Activated CD4-positive, alpha-beta T cell treated with anti-CD3 and anti-CD28 coated beads, Interleukin-10, Interleukin-2, amounts not matched to agents 100 ng/mL and 50 ng/mL, durations not matched to agents 16 hours and 8 hours (primary cell): ENCODE measurements at regions not wholly inside any gene's neighbourhood (a gene's known extent, or its start where the extent isn't known, plus 50 kb on each side); places are given as distances from the start of the nearest gene placed in this dataset.

Experiments
- DNase-seq: peaks from one replicate; pipeline ENCODE4 v3.0.0-alpha.2; 2020

GRCh38 chr6:91731939-91732338 lies 1145.1 kb upstream of the MAP3K7 start:
- no peak for DNase-seq

- no peak for DNase-seq
These were observed 1143.8 kb upstream of the MAP3K7 start for GRCh38 chr6:91730710-91731109.

GRCh38 chr6:91720324-91720723 lies 1133.5 kb upstream of the MAP3K7 start:
- no peak for DNase-seq

- DNase-seq: no peak
These were observed 1132.5 kb upstream of the MAP3K7 start for GRCh38 chr6:91719414-91719813.

DNA sequence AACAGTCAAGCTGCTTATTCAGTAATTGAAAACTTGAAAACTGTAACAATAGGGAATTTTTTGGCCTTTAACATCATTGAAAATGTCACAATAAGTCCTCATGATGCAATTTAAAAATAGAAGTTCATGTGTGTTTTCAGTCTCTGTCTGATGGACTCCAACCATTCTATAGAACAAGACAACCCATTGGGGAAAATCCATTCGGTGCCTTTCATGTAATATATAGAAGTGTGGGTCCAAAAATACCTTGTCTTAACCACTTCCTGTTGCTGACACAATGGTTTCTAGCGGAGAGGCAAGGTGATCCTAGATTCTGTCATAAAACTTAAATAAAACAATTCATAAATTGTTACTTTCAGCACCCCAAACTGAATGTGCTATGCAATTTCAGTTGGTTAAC lies 1131.3 kb upstream of the MAP3K7 start:
- DNase-seq: no peak

GRCh38 chr6:91717094-91717493 lies 1130.2 kb upstream of the MAP3K7 start:
- no peak for DNase-seq

GRCh38 chr6:91716361-91716760 lies 1129.5 kb upstream of the MAP3K7 start:
- no peak for DNase-seq

GRCh38 chr6:91715171-91715805 lies 1128.4 kb upstream of the MAP3K7 start:
- no peak for DNase-seq

- no peak for DNase-seq
These were observed 1127.0 kb upstream of the MAP3K7 start for GRCh38 chr6:91713911-91714310.

GRCh38 chr6:91711518-91711917 lies 1124.6 kb upstream of the MAP3K7 start:
- DNase-seq: no peak

- no peak for DNase-seq
These were observed 1123.5 kb upstream of the MAP3K7 start for GRCh38 chr6:91710342-91710741.

GRCh38 chr6:91708534-91708933 lies 1121.7 kb upstream of the MAP3K7 start:
- DNase-seq: no peak

DNA sequence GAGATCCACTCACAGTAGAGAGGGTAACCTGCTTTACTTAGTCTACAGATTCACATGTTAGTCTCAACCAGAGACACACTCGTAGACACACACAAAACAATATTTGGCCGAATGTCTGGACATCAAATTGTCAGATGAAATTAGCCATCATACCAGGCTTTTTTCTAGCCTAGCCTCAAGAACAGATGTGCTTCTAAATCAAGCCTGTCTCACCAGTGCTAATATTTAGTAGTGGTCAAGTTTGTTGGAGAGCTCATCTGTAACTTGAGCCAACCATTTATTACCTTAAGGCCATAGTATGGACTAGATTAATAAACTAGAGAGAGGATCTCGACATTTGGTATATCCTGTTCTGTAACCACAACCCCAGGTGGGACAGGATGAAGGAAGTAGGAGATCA lies 1118.8 kb upstream of the MAP3K7 start:
- DNase-seq: no peak

- no peak for DNase-seq
These were observed 1117.7 kb upstream of the MAP3K7 start for GRCh38 chr6:91704531-91704930.

DNA sequence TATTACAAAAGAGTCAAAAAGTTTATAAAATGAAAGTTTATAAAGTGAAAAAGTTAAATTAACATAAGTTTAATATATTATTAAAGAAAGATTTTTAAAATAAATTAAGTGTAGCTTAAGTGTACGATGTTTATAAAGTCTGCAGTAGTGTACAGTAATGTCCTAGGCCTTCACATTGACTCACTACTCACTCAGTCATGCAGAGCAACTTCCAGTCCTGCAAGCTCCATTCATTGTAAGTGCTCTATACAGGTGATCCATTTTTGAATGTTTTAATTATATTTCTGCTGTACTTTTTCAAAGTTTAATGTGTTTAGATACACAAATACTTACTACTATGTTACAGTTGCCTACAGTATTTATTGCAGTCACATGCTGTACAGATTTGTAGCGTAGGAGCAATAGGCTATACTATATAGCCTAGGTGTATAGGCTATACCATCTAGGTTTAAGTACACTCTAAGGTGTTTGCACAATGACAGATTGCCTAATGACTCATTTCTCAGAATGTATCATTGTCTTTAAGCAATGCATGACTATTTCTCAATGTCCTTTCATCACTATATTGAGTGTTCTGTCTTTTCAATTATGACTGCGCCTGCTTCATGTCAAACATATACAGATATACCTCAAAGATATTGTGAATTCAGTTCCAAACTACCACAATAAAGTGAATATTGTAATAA lies 1110.3 kb upstream of the MAP3K7 start:
- peak; percentile 31 for DNase-seq

DNA sequence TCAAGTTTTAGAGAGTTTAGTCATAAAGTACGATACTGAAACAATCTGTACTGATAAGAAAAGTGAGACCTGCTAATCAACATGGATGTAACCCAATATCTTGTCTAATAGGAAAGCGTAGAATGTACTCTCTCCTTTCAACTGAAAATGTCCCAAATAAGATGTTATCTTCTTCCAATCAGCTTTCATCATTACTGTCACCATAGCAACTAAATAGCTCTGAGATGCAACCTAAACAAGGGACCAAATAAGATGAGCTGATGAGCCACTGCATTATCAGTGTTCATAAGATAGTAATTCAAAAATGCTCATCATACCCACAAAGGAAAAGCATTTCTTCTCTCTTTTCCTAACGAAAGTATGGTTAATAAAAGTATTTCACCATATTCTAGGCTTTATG lies 1108.3 kb upstream of the MAP3K7 start:
- DNase-seq: no peak

- no peak for DNase-seq
These were observed 1107.3 kb upstream of the MAP3K7 start for GRCh38 chr6:91694016-91694654.

- DNase-seq: no peak
These were observed 1104.6 kb upstream of the MAP3K7 start for GRCh38 chr6:91691449-91691848.

- DNase-seq: no peak
These were observed 1096.4 kb upstream of the MAP3K7 start for GRCh38 chr6:91683240-91683639.

DNA sequence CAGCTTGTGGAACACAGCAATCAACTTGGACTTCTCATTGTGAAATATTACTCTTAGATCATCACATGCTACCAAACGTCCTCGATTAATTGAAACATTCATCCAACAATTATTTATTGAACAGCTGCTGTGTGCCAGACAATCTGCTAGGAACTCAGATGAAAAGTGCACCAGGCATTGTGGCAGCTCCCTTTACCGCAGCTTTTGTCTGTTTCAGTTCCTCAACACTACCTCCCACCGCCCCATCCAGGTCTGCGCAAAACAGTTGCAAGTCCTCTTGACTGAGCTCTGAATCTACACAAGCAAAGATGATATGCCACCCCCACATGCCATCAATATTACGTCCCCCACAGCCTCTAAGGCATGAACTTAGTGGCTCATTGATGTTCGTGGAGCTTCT lies 1094.4 kb upstream of the MAP3K7 start:
- no peak for DNase-seq

GRCh38 chr6:91678679-91679446 lies 1092.0 kb upstream of the MAP3K7 start:
- no peak for DNase-seq

GRCh38 chr6:91672201-91672600 lies 1085.3 kb upstream of the MAP3K7 start:
- no peak for DNase-seq

DNA sequence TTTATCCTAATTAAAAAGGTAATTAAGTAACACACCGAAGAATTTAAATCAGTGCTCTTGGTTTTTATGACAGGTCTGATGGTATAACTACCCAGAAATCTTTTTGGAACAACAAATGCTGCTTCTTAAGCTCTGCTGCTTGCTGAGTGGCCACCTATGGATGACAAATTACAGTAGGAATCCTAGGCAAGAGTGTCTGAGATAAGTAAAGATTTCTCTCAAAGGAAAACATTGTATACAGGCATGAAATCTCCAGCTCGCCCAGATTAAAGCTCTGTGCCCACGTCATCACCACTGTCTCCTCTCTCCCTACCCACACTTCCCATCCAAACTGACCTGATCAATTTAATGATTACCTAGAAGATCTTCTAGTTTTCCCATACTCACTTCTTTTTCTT lies 1083.0 kb upstream of the MAP3K7 start:
- DNase-seq: no peak
